Spleen (tissue), 7 donors: ENCODE measurements at regions not wholly inside any gene's neighbourhood (a gene's known extent, or its start where the extent isn't known, plus 50 kb on each side); places are given as distances from the start of the nearest gene placed in this dataset.

Experiments
- POLR2A ChIP-seq, 3 donors: fragments of 450-650 bp; IDR thresholded peaks; one replicate each; pipeline ENCODE4 v1.5.1; 2017; ENCODE audit warnings: antibody characterized with exemption in 3 of 3, mild to moderate bottlenecking in 1 of 3
- POLR2AphosphoS5 ChIP-seq, 3 donors: sonication (generic); formaldehyde crosslinking; IDR thresholded peaks; one replicate each; pipeline ENCODE4 v1.5.1; 2017; ENCODE audit warnings: antibody characterized with exemption in 3 of 3
- TF ChIP-seq, protein P1 (sequence below), 11 experiments: fragments of 200-600 bp in 7 of 11; fragments of 450-650 bp in 4 of 11; sonication (generic) in 4 of 11; IDR thresholded peaks in 8 of 11; conservative IDR thresholded peaks in 3 of 11; 1 replicate in 7 of 11; 2 replicates in 4 of 11; pipeline versions ENCODE4 v1.4.0 to v1.8.0; 2016 to 2021; ENCODE audit warnings: antibody characterized with exemption in 11 of 11, inconsistent platforms in 4 of 11, mild to moderate bottlenecking in 1 of 11
- donor health status: DM: no; HTN: no; CAD: no; lungs with moderate emphysema.
- donor health status: DM: no; HTN: no; CAD: no.
- donor health status: DM: no; HTN: no; CAD: no.

DNA sequence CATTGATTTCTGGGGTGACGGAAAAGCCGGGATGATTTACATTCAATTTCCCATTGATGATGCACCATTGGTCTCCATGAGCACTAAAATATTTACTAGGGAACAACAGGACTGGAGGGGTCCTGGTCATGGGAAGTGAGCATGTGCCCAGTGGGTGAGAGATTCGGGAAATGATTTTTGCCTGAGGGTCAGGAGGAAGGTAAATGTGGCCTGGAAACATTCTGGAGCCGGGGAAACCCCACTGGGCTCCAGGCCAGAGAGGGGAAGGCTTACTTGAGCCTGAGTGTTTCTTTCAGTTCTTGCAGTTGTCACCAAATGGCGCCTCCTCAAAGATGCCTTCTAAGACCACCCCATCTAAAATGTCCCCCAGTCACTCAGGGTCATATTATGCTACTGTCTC, 532.3 kb upstream of the TBX3 start:
- TF ChIP-seq, protein P1, sequence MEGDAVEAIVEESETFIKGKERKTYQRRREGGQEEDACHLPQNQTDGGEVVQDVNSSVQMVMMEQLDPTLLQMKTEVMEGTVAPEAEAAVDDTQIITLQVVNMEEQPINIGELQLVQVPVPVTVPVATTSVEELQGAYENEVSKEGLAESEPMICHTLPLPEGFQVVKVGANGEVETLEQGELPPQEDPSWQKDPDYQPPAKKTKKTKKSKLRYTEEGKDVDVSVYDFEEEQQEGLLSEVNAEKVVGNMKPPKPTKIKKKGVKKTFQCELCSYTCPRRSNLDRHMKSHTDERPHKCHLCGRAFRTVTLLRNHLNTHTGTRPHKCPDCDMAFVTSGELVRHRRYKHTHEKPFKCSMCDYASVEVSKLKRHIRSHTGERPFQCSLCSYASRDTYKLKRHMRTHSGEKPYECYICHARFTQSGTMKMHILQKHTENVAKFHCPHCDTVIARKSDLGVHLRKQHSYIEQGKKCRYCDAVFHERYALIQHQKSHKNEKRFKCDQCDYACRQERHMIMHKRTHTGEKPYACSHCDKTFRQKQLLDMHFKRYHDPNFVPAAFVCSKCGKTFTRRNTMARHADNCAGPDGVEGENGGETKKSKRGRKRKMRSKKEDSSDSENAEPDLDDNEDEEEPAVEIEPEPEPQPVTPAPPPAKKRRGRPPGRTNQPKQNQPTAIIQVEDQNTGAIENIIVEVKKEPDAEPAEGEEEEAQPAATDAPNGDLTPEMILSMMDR (IDR thresholded peaks at IDR 0.05 in 8 of 11, conservative IDR thresholded peaks at IDR 0.05 in 3 of 11) = no peak
- TF ChIP-seq POLR2A (IDR thresholded peaks at IDR 0.05) (no peak), POLR2AphosphoS5 (IDR thresholded peaks at IDR 0.05) (no peak)
